MM.1S (cell line): ENCODE measurements at regions not wholly inside any gene's neighbourhood (a gene's known extent, or its start where the extent isn't known, plus 50 kb on each side); places are given as distances from the start of the nearest gene placed in this dataset.

Experiments
- CTCF ChIP-seq: fragments of 300-600 bp; sonication (generic); IDR thresholded peaks from 2 replicates; pipeline ENCODE4 v1.5.1; 2016; ENCODE audit warnings: antibody characterized with exemption, low read length, mixed read lengths
- EZH2 ChIP-seq: fragments of 300-600 bp; sonication (generic); optimal IDR thresholded peaks from 2 replicates; pipeline ENCODE3; 2017; ENCODE audit warnings: low read depth, mild to moderate bottlenecking, antibody characterized with exemption, low read length, mixed read lengths
- EZH2phosphoT487 ChIP-seq: fragments of 300-600 bp; sonication (generic); IDR thresholded peaks from 2 replicates; pipeline ENCODE4 v1.6.1; 2018; ENCODE audit warnings: antibody characterized with exemption, low read length

GRCh38 chr14:37974421-37974820 is 233.3 kb upstream of the SSTR1 start:
- no peak for TF ChIP-seq CTCF
- TF ChIP-seq EZH2: no peak
- TF ChIP-seq EZH2phosphoT487: no peak
